ENCODE measurements at regions not wholly inside any gene's neighbourhood (a gene's known extent, or its start where the extent isn't known, plus 50 kb on each side); places are given as distances from the start of the nearest gene placed in this dataset.

DNA sequence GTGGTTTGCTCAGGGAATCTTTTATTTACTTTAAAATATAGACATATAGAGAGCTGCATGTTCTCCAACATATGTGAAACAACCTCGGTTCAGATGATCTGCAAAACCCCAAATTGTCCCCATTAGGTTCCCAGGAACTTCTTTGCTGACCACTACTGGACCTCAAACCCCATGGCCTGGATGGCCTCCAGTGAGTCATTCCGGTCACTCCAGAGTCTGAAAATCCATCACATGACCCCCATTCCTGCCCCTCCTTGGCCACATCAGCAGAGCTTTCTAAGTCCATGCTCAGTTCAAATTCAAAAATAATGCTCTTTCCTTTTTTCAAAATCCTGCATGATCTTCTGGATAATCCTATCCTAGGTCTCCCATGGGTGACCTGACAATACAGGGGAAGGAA lies 271.0 kb downstream of the TNS1 start:
- Histone ChIP-seq H3K79me1 (ENCODE audit: low read depth, low read length) (no peaks in the 10 kb centered on the region), H3K4me1 (ENCODE audit: control insufficient read depth in 2 of 2, insufficient read depth in 1 of 2, low read depth in 1 of 2, low read length in 2 of 2) (no peaks in the 10 kb centered on the region), H2AFZ (ENCODE audit: low read length) (no peak overlapping the region), H3K4ac (ENCODE audit: low read length) (no peak overlapping the region), H3K27ac (replicated peaks; ENCODE audit: low read length) (no peak overlapping the region), H4K8ac (ENCODE audit: low read depth, low read length) (no peak overlapping the region), H4K91ac (ENCODE audit: low read depth, low read length, poor library complexity) (no peak overlapping the region), H3K27me3 (ENCODE audit: control insufficient read depth in 3 of 3, insufficient read depth in 3 of 3, low read depth in 1 of 3, low read length in 3 of 3) (peaks cover 0 to 5% (median 0%) of the 10 kb centered on the region in 3 experiments), H2BK120ac (ENCODE audit: low read depth, low read length) (no peak overlapping the region), H3K36me3 (replicated peaks in 1 of 2; ENCODE audit: control insufficient read depth in 2 of 2, insufficient read depth in 2 of 2, low read length in 2 of 2) (no peaks in the 10 kb centered on the region), H3K4me2 (ENCODE audit: insufficient read depth, low read length, poor library complexity, severe bottlenecking) (no peak overlapping the region), H2BK15ac (ENCODE audit: low read length) (no peak overlapping the region), H2BK12ac (ENCODE audit: low read length) (no peak overlapping the region), H3K14ac (ENCODE audit: low read length) (no peak overlapping the region), H3K9ac (ENCODE audit: low read depth, low read length, poor library complexity) (no peak overlapping the region), H3K23ac (ENCODE audit: low read depth, low read length, poor library complexity) (no peak overlapping the region), H3K9me3 (replicated peaks in 1 of 2; ENCODE audit: control insufficient read depth in 2 of 2, insufficient read depth in 1 of 2, low read depth in 1 of 2, low read length in 2 of 2) (no peaks in the 10 kb centered on the region), H3K4me3 (ENCODE audit: low read length in 2 of 2) (no peak overlapping the region), H3K18ac (ENCODE audit: low read length) (no peak overlapping the region), H2BK5ac (ENCODE audit: low read length) (no peak overlapping the region), H2AK5ac (ENCODE audit: low read depth, low read length) (no peak overlapping the region)
- DNase-seq (ENCODE audit: low spot score), result no peak
- no CpG with 5 or more reads among the region's 2 CpGs for WGBS, 2 donors (ENCODE audit: extremely low coverage in 2 of 2, insufficient read length in 2 of 2, insufficient replicate concordance in 1 of 2)

DNA sequence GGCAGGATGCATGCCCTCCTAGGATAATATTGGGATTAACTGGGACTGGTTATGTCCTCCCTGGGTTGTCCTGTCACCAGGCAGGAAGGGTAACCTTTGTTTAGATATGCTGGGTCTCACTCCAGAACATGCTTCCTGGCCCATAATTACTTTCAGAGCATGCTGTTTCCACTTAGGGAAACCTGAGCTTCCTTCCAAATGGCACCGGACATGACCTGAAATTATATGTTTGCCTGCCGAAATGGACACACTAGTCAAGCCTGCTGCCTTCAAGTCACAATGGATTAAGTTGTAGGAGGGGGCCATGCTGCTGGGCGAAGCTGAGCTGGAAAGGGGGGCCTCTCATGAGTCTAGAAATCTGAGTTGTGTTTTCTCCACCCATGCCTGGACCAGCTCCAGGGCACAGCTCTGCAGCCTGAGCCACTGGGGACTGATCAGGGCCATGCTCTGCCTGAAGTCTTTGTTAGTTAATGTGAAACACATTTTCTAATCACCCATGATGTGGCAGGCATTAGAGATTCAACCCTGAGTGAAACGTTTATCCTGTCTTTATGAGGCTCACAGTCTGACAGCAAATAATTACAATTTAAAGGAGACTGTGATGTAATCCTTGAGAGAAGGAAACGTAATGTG lies 273.3 kb downstream of the TNS1 start:
- DNase-seq (ENCODE audit: low spot score), result no peak
- no CpG with 5 or more reads among the region's 5 CpGs for WGBS, 2 donors (ENCODE audit: extremely low coverage in 2 of 2, insufficient read length in 2 of 2, insufficient replicate concordance in 1 of 2)

DNA sequence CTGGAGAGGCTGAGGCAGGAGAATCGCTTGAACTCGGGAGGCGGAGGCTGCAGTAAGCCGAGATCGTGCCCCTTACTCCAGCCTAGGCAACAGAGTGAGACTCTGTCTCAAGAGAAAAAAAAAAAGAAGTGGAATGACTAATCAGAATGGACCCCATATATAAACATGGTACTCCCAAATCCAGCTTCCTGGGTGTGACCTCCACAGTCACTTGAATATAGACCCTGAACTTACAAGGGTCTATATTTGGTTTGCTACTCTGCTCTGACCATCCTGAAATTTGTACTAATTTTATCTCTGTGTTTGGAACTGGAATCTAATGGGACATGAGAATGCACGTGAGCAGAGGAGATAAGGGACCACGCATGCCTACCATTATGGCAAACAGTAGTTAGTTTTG lies 275.0 kb downstream of the TNS1 start:
- Histone ChIP-seq H3K4me2 (ENCODE audit: insufficient read depth, low read length, poor library complexity, severe bottlenecking) (no peak overlapping the region), H3K9ac (ENCODE audit: low read depth, low read length, poor library complexity) (no peak overlapping the region), H3K79me1 (ENCODE audit: low read depth, low read length) (no peaks in the 10 kb centered on the region), H3K9me3 (replicated peaks in 1 of 2; ENCODE audit: control insufficient read depth in 2 of 2, insufficient read depth in 1 of 2, low read depth in 1 of 2, low read length in 2 of 2) (no peaks in the 10 kb centered on the region), H3K4ac (ENCODE audit: low read length) (no peak overlapping the region), H3K27ac (replicated peaks; ENCODE audit: low read length) (no peak overlapping the region), H2AK5ac (ENCODE audit: low read depth, low read length) (no peak overlapping the region), H2BK15ac (ENCODE audit: low read length) (no peak overlapping the region), H2AFZ (ENCODE audit: low read length) (no peak overlapping the region), H3K14ac (ENCODE audit: low read length) (no peak overlapping the region), H3K4me3 (ENCODE audit: low read length in 2 of 2) (no peak overlapping the region), H3K23ac (ENCODE audit: low read depth, low read length, poor library complexity) (no peak overlapping the region), H2BK120ac (ENCODE audit: low read depth, low read length) (no peak overlapping the region), H2BK5ac (ENCODE audit: low read length) (no peak overlapping the region), H4K8ac (ENCODE audit: low read depth, low read length) (no peak overlapping the region), H3K36me3 (replicated peaks in 1 of 2; ENCODE audit: control insufficient read depth in 2 of 2, insufficient read depth in 2 of 2, low read length in 2 of 2) (no peaks in the 10 kb centered on the region), H4K91ac (ENCODE audit: low read depth, low read length, poor library complexity) (no peak overlapping the region), H3K18ac (ENCODE audit: low read length) (no peak overlapping the region), H3K27me3 (ENCODE audit: control insufficient read depth in 3 of 3, insufficient read depth in 3 of 3, low read depth in 1 of 3, low read length in 3 of 3) (peaks cover 0 to 3% (median 0%) of the 10 kb centered on the region in 3 experiments), H3K4me1 (ENCODE audit: control insufficient read depth in 2 of 2, insufficient read depth in 1 of 2, low read depth in 1 of 2, low read length in 2 of 2) (no peaks in the 10 kb centered on the region), H2BK12ac (ENCODE audit: low read length) (no peak overlapping the region)
- DNase-seq (ENCODE audit: low spot score), result no peak
- WGBS, 2 donors (ENCODE audit: extremely low coverage in 2 of 2, insufficient read length in 2 of 2, insufficient replicate concordance in 1 of 2), result no CpG with 5 or more reads among the region's 7 CpGs

More for the DNA sequence above, 273.3 kb downstream of the TNS1 start:
- H3K4me2 ChIP-seq (ENCODE audit: insufficient read depth, low read length, poor library complexity, severe bottlenecking), result no peak overlapping the region
- no peak overlapping the region for H3K4ac ChIP-seq (ENCODE audit: low read length)
- H3K79me1 ChIP-seq (ENCODE audit: low read depth, low read length), result no peaks in the 10 kb centered on the region
- H4K91ac ChIP-seq (ENCODE audit: low read depth, low read length, poor library complexity), result no peak overlapping the region
- H3K27me3 ChIP-seq (ENCODE audit: control insufficient read depth in 3 of 3, insufficient read depth in 3 of 3, low read depth in 1 of 3, low read length in 3 of 3), result peaks cover 0 to 5% (median 0%) of the 10 kb centered on the region in 3 experiments
- H3K9ac ChIP-seq (ENCODE audit: low read depth, low read length, poor library complexity), result no peak overlapping the region
- no peak overlapping the region for H2BK120ac ChIP-seq (ENCODE audit: low read depth, low read length)
- H3K9me3 ChIP-seq (replicated peaks in 1 of 2; ENCODE audit: control insufficient read depth in 2 of 2, insufficient read depth in 1 of 2, low read depth in 1 of 2, low read length in 2 of 2), result no peaks in the 10 kb centered on the region
- no peak overlapping the region for H2BK15ac ChIP-seq (ENCODE audit: low read length)
- no peak overlapping the region for H2AK5ac ChIP-seq (ENCODE audit: low read depth, low read length)
- no peaks in the 10 kb centered on the region for H3K36me3 ChIP-seq (replicated peaks in 1 of 2; ENCODE audit: control insufficient read depth in 2 of 2, insufficient read depth in 2 of 2, low read length in 2 of 2)
- H3K14ac ChIP-seq (ENCODE audit: low read length), result no peak overlapping the region
- H4K8ac ChIP-seq (ENCODE audit: low read depth, low read length), result no peak overlapping the region
- peak overlapping the region in 1 of 2 donors; percentile 32 for H3K4me3 ChIP-seq (ENCODE audit: low read length in 2 of 2)
- H2AFZ ChIP-seq (ENCODE audit: low read length), result no peak overlapping the region
- no peak overlapping the region for H3K18ac ChIP-seq (ENCODE audit: low read length)
- no peak overlapping the region for H2BK5ac ChIP-seq (ENCODE audit: low read length)
- no peak overlapping the region for H2BK12ac ChIP-seq (ENCODE audit: low read length)
- no peak overlapping the region for H3K27ac ChIP-seq (replicated peaks; ENCODE audit: low read length)
- no peaks in the 10 kb centered on the region for H3K4me1 ChIP-seq (ENCODE audit: control insufficient read depth in 2 of 2, insufficient read depth in 1 of 2, low read depth in 1 of 2, low read length in 2 of 2)
- H3K23ac ChIP-seq (ENCODE audit: low read depth, low read length, poor library complexity), result no peak overlapping the region

DNA sequence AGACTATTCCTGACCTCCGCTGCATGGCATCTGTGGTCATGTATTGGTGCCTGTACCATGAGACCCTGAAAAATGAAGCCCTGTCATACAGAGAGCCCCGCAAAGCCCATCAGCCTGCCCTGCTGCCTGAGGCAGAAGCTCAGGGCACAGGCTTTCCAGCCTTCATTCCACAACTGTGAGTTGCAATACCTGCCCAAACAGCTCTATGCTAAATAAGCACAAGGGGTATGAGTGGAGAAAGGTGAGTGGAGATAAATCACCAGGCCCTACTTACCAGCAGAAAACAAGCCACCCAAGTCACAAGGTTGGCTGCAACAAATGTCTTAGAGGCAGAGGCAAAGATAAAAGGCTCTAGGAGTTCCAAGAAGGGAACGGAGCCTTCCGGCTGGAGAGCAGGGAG lies 277.4 kb downstream of the TNS1 start:
- Histone ChIP-seq H3K79me1 (ENCODE audit: low read depth, low read length) (no peaks in the 10 kb centered on the region), H3K9ac (ENCODE audit: low read depth, low read length, poor library complexity) (no peak overlapping the region), H3K4me1 (ENCODE audit: control insufficient read depth in 2 of 2, insufficient read depth in 1 of 2, low read depth in 1 of 2, low read length in 2 of 2) (no peaks in the 10 kb centered on the region), H3K4ac (ENCODE audit: low read length) (no peak overlapping the region), H3K27me3 (ENCODE audit: control insufficient read depth in 3 of 3, insufficient read depth in 3 of 3, low read depth in 1 of 3, low read length in 3 of 3) (peaks cover 0 to 3% (median 0%) of the 10 kb centered on the region in 3 experiments), H3K27ac (replicated peaks; ENCODE audit: low read length) (no peak overlapping the region), H4K91ac (ENCODE audit: low read depth, low read length, poor library complexity) (no peak overlapping the region), H3K4me3 (ENCODE audit: low read length in 2 of 2) (no peak overlapping the region), H2BK5ac (ENCODE audit: low read length) (no peak overlapping the region), H2AFZ (ENCODE audit: low read length) (no peak overlapping the region), H2BK120ac (ENCODE audit: low read depth, low read length) (no peak overlapping the region), H2BK12ac (ENCODE audit: low read length) (no peak overlapping the region), H3K14ac (ENCODE audit: low read length) (peak overlapping the region; percentile 27), H3K36me3 (replicated peaks in 1 of 2; ENCODE audit: control insufficient read depth in 2 of 2, insufficient read depth in 2 of 2, low read length in 2 of 2) (no peaks in the 10 kb centered on the region), H3K18ac (ENCODE audit: low read length) (no peak overlapping the region), H3K23ac (ENCODE audit: low read depth, low read length, poor library complexity) (no peak overlapping the region), H2BK15ac (ENCODE audit: low read length) (no peak overlapping the region), H3K9me3 (replicated peaks in 1 of 2; ENCODE audit: control insufficient read depth in 2 of 2, insufficient read depth in 1 of 2, low read depth in 1 of 2, low read length in 2 of 2) (no peaks in the 10 kb centered on the region), H4K8ac (ENCODE audit: low read depth, low read length) (no peak overlapping the region), H3K4me2 (ENCODE audit: insufficient read depth, low read length, poor library complexity, severe bottlenecking) (no peak overlapping the region), H2AK5ac (ENCODE audit: low read depth, low read length) (no peak overlapping the region)
- DNase-seq (ENCODE audit: low spot score), result no peak
- no CpG with 5 or more reads among the region's 4 CpGs for WGBS, 2 donors (ENCODE audit: extremely low coverage in 2 of 2, insufficient read length in 2 of 2, insufficient replicate concordance in 1 of 2)

Data from neuronal stem cell (in vitro differentiated cells).